ENCODE measurements at regions not wholly inside any gene's neighbourhood (a gene's known extent, or its start where the extent isn't known, plus 50 kb on each side); places are given as distances from the start of the nearest gene placed in this dataset.

- no peaks in the 10 kb centered on the region for H3K4me1 Mint-ChIP-seq
- DNase-seq (ENCODE audit: low read depth, low spot score), result no peak
- H3K4me3 Mint-ChIP-seq, result no peak overlapping the region
These were observed 136.4 kb downstream of the ICE1 start for GRCh38 chr5:5558638-5559527.

GRCh38 chr5:5558102-5558501 is 135.6 kb downstream of the ICE1 start:
- no peak overlapping the region for H3K27ac Mint-ChIP-seq (ENCODE audit: unreplicated experiment)
- H3K27me3 Mint-ChIP-seq (ENCODE audit: low read depth), result peaks cover 11% of the 10 kb centered on the region
- no peak for TF ChIP-seq CTCF (conservative IDR thresholded peaks at IDR 0.05)

More at GRCh38 chr5:5558638-5559527, 136.4 kb downstream of the ICE1 start:
- TF ChIP-seq CTCF (conservative IDR thresholded peaks at IDR 0.05), result no peak
- peaks cover 6% of the 10 kb centered on the region for H3K9me3 Mint-ChIP-seq
- peaks cover 2% of the 10 kb centered on the region for H3K36me3 Mint-ChIP-seq (ENCODE audit: low read depth)
- H3K27me3 Mint-ChIP-seq (ENCODE audit: low read depth), result peaks cover 11% of the 10 kb centered on the region
- no peak overlapping the region for H3K27ac Mint-ChIP-seq (ENCODE audit: unreplicated experiment)

GRCh38 chr5:5551499-5551898 is 129.0 kb downstream of the ICE1 start:
- peaks cover 2% of the 10 kb centered on the region for H3K27me3 Mint-ChIP-seq (ENCODE audit: low read depth)
- TF ChIP-seq CTCF (conservative IDR thresholded peaks at IDR 0.05), result no peak
- peaks cover 13% of the 10 kb centered on the region for H3K9me3 Mint-ChIP-seq
- DNase-seq (ENCODE audit: low read depth, low spot score), result no peak
- H3K4me3 Mint-ChIP-seq, result no peak overlapping the region
- no peaks in the 10 kb centered on the region for H3K4me1 Mint-ChIP-seq
- no peak overlapping the region for H3K27ac Mint-ChIP-seq (ENCODE audit: unreplicated experiment)
- H3K36me3 Mint-ChIP-seq (ENCODE audit: low read depth), result peaks cover 2% of the 10 kb centered on the region

More at GRCh38 chr5:5558102-5558501, 135.6 kb downstream of the ICE1 start:
- Mint-ChIP-seq H3K4me1 (no peaks in the 10 kb centered on the region), H3K36me3 (ENCODE audit: low read depth) (peaks cover 2% of the 10 kb centered on the region), H3K9me3 (peaks cover 6% of the 10 kb centered on the region), H3K4me3 (no peak overlapping the region)
- DNase-seq (ENCODE audit: low read depth, low spot score), result no peak

- no peak overlapping the region for H3K4me3 Mint-ChIP-seq
- no peaks in the 10 kb centered on the region for H3K27me3 Mint-ChIP-seq (ENCODE audit: low read depth)
- H3K27ac Mint-ChIP-seq (ENCODE audit: unreplicated experiment), result no peak overlapping the region
- TF ChIP-seq CTCF (conservative IDR thresholded peaks at IDR 0.05), result no peak
- no peak for DNase-seq (ENCODE audit: low read depth, low spot score)
- no peaks in the 10 kb centered on the region for H3K4me1 Mint-ChIP-seq
- peaks cover 3% of the 10 kb centered on the region for H3K9me3 Mint-ChIP-seq
- no peaks in the 10 kb centered on the region for H3K36me3 Mint-ChIP-seq (ENCODE audit: low read depth)
These were observed 123.9 kb downstream of the ICE1 start for GRCh38 chr5:5546408-5546807.

GRCh38 chr5:5544094-5544663 is 121.7 kb downstream of the ICE1 start:
- Mint-ChIP-seq H3K4me3 (no peak overlapping the region), H3K27me3 (ENCODE audit: low read depth) (no peaks in the 10 kb centered on the region), H3K9me3 (peaks cover 9% of the 10 kb centered on the region), H3K36me3 (ENCODE audit: low read depth) (no peaks in the 10 kb centered on the region), H3K27ac (ENCODE audit: unreplicated experiment) (no peak overlapping the region), H3K4me1 (no peaks in the 10 kb centered on the region)
- no peak for TF ChIP-seq CTCF (conservative IDR thresholded peaks at IDR 0.05)
- no peak for DNase-seq (ENCODE audit: low read depth, low spot score)
